HG03108 (cell line): ENCODE measurements at regions not wholly inside any gene's neighbourhood (a gene's known extent, or its start where the extent isn't known, plus 50 kb on each side); places are given as distances from the start of the nearest gene placed in this dataset.

Source experiments
- ATAC-seq: cut with Tn5 transposase; IDR thresholded peaks from one replicate; pipeline ENCODE4 v1.9.1; 2021; ENCODE audit warnings: moderate library complexity; ENCODE audit not compliant: unreplicated experiment

DNA sequence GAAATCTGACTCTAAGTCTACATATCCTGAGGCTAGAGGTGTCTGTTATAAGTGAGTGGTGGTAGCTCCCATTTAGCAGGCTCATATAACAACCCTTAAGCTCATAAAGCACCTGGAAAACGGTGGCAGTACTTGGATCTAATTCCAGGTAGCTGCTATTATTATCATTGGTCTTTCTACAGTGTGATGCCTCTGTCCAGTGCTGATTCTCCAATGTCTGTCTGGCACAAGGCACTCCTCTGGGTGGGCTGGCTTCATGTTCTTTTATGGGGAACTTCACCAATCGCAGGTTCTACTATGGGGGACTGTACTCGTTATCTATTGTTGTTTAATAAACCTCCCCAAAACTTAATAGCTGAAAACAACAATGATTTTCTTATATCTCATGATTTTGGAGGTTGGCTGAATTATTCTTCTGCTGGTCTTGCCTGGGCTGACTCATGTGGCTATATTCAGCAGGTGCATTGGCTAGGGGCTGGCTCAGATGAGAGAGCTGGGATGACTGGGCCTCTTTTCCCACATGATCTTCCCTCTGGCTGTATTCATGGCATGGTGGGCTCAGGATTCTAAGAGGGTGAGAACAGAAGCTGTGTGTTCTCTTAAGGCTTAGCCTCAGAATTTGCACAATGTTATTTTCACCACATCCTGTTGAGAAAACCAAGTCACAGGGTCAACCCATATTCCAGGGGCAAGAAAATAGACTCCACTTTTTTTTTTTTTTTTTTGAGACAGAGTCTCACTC lies 93.0 kb upstream of the PCGF5 start:
- ATAC-seq: no peak

GRCh38 chr10:91135113-91135512 lies 85.3 kb upstream of the PCGF5 start:
- ATAC-seq: no peak

DNA sequence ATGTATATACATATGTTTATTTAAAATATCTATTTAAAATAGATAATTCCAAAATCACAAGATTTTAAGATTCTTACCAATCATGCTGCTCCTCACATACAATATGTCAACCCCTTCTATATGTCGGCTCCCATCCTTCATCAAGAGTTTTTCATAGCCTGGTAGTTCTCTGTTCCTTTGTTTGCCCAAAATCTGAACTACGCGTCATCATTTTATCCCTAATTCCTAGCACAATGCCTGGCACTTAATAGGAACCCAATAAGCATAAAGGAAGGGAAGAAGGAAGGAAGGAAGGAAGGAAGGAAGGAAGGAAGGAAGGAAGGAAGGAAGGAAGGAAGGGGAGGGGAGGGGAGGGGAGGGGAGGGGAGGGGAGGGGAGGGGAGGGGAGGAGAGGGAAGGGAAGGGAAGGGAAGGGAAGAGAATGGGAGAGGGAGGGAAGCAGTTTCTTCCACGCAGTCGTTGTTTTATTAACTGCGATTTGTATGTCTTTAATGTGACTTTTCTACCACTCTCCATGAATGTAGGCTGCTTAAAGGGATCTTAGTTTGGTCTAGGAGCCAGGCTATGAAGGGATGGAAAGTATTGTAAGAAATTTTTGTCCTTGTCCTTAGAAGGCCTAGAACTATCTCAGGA lies 83.3 kb upstream of the PCGF5 start:
- ATAC-seq: no peak

GRCh38 chr10:91137822-91138221 lies 82.6 kb upstream of the PCGF5 start:
- ATAC-seq: no peak

GRCh38 chr10:91140995-91141549 lies 79.4 kb upstream of the PCGF5 start:
- no peak for ATAC-seq

- no peak for ATAC-seq
Observed at GRCh38 chr10:91144961-91145360, 75.5 kb upstream of the PCGF5 start.

DNA sequence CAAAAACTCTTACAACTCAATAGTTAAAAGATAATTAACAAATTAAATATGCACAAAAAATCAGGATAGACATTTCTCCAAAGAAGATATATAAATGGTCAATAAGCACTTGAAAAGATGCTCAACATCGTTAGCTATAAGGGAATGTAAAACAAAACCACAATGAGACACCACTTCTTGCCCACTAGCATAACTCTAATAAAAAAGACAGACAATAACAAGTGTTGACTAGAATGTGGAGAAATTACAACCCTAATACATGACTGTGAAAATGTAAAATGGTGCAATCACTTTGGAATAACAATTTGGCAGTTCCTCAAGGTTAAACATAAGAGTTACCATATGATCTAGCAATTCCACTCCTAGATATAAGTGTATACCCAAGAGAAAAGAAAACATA lies 74.3 kb upstream of the PCGF5 start:
- ATAC-seq: no peak

GRCh38 chr10:91149550-91149949 lies 70.9 kb upstream of the PCGF5 start:
- no peak for ATAC-seq

DNA sequence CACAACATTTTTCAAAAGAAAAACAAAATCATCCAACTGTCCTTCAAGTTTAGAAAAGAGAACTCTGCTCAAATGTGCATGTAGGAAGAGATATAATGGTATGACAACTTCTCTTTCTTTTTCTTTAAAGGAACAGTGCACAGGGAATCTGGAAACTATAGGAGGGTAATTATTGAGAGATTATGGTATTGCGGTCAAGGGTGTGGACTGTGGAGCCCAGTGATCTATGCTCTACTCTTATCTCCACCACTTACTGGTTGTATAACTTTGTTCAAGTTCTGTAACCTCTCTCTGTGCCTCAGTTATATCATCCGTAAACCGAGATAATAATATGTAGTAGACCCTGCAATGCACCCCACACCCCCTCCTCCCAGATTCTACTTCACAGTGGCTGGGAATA lies 69.8 kb upstream of the PCGF5 start:
- no peak for ATAC-seq

DNA sequence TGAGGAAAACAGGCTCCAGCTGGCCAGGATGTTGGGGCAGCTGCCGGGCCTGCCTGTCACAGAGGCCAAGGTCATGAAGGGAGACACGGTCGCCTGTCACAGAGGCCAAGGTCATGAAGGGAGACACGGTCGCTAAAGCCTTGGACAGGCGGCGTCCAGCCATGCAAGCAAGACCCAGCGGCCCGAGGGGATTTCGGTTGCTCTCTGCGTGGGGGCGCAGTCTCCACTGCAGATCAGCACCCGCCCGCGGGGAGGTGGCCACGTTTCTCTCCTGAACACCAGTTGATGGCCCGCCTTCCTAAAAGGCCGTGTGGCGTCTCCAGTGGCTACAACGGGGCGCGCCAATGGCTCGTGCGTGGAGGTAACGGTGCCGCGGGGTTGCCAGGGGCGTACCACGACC lies 67.0 kb upstream of the PCGF5 start:
- no peak for ATAC-seq

DNA sequence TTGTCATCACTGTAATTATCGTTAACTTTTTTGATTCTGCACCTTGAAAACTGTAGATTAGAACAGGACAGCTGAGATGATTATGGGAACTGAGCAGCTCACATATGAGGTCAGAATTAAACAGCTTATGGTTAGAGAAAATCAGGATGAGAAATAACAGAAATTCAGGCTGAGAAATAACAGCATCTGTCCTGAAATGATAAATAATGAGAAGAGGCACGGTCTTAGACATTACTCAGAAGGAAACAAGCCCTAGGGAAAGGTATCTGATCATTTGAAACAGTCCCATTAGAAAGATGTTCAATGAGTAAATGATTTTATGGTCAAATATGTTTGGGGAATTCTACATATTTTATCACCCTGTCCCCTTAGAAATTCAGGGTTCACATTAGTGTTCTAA lies 65.6 kb upstream of the PCGF5 start:
- no peak for ATAC-seq

DNA sequence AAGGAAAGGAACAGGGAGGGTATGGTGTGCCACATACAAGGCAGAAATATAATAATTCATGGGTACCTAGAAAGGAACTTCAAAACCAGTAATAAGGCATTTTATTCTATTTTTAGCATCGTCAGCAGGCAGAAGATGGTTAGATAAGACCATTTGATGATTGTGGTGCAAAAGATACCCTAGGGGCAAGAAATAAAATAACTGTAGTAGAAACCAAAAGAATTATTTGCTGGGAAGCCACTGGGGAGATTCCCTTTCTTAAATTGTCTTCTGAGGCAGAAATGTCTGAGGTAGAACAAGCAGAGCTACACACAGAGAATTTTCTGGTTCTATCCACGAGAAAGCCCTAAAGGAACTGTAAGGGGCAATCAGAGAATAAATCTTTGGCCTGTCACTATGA lies 64.3 kb upstream of the PCGF5 start:
- ATAC-seq: no peak

DNA sequence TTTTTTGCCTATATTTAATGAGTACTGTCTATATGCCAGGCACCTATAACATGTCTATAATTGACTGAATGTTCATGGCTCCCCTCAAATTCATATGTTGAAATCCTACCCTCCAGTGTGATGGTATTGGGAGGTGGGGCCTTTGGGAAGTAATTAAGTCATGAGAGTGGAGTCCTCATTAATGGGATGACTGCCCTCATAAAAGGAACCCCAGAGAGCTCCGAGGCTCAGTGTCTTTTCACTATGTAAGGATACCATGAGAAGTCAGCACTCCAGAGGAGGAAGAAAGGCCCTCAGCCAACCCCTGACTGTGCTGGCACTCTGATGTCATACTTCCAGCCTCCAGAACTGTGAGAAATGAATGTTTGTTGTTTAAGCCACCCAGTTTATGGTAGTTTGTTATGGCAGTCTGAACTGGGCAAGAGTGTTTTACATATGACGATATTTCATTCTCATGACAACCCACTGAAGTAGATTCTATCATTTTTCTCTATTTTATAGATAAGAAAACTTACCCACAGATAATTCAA lies 61.1 kb upstream of the PCGF5 start:
- no peak for ATAC-seq

DNA sequence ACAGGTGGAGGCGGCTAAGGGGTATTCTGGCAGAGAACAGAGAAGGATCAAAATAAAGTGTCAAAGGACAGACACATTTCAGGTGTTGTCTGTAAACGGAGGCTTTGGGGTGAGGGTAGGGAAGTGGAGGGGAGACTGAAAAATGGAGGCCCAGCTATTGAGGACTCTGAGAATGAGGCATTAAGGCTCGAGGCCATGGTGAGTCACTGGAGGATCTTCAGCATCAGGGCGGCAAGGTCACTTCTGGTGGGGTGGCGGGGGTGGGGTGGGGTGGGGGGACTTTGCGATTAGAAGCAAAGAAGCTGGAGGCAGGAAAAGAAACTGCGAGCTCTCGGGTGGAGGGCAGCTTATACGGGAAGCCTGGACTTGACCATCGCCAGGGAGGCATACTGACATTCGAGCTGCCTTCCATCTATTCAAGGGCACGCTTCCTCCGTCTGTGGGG lies 58.4 kb upstream of the PCGF5 start:
- no peak for ATAC-seq

- peak; percentile 44 for ATAC-seq
Observed at GRCh38 chr10:91162495-91163268, 57.8 kb upstream of the PCGF5 start.

DNA sequence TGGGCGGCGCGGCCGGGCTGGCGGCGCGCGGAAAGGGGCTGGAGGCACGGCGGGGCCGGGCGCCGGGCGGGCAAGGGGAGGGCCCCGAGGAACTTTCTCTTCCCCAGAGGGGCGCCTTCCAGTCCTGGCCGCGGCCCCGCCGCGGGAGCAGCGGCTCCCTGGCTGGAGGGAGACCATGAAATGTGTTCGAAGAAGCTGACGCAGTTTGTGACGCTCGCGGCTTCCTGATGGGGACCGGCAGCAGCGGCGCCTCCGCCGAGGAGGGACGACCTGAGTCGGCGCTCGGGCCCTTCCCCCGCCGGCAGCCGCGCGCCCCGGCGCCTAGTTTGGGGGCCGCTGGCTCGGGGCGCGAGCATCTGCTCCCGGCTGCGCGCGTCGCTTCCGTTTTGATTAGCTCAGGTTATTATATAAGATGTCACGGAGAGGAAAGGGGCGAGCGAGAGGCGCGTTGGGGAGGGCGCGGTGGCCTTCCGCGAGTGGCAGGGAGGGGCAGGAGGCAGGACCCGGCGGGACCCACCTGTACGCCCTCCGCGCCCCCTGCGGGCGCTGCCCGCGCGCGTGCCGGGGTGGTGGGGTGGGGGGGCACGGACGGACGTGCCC lies 57.1 kb upstream of the PCGF5 start:
- peak; percentile 43 for ATAC-seq

DNA sequence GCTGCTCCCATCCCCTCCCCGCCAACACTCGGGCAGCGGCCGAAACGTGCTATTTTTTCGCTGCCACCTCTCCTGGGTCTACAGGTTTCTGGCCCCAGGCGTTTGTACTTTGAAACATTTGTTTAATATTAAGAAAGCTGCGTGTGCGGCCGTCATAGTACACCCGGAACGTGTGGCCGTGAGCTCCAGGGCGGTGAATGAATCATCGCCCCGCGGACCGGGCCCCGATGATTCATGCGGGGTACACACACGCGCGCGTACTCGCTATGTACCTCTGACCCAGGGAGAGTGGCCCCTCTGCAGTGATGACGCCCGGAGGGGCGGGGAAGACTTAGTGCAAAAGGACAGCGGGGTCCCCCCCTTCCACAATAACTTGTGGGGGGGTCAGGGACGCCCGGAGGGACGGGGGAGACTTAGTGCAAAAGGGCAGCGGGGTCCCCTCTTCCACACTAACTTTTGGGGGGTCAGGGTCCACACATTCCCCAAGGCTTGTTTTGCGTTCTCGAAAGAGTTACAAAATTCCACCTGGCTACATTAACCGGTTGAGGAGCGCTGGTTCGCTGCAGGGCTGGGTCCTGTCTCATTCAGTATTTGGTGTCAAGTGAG lies 56.5 kb upstream of the PCGF5 start:
- peak; percentile 13 for ATAC-seq

GRCh38 chr10:91164520-91165065 lies 55.9 kb upstream of the PCGF5 start:
- ATAC-seq: no peak

DNA sequence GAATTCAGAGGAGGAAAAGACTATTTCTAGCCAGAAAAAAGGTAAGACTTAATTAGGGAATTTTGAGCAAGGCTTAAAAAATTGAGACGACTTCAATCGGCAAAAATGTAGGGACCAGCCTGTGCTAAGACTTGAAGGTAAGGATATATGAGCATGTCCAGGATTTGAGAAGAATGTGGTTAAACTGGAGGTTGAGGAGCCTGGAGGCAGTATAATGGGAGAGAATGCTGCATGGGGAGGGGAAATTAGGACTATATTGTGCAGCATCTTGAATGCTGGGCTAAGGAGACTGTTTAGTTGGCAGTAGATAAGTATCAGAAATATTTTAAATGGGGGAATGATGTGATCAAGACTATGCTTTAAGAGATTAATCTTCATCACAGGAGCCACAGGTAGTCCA lies 53.1 kb upstream of the PCGF5 start:
- no peak for ATAC-seq

GRCh38 chr10:91170418-91170817 lies 50.0 kb upstream of the PCGF5 start:
- ATAC-seq: no peak
